Upper lobe of right lung (tissue), 1 donor: ENCODE measurements at regions not wholly inside any gene's neighbourhood (a gene's known extent, or its start where the extent isn't known, plus 50 kb on each side); places are given as distances from the start of the nearest gene placed in this dataset.

Experiments
- ATAC-seq: fragments of 200-7000 bp; cut with Tn5 transposase; one replicate; pipeline ENCODE4 v1.9.1; 2020; ENCODE audit warnings: mild to moderate bottlenecking, moderate library complexity
- DNase-seq: peaks from one replicate; pipeline ENCODE4 v3.0.0-alpha.2; 2020
- H3K27ac ChIP-seq: fragments of 200-600 bp; one replicate; pipeline ENCODE4 v1.8.0; 2022
- H3K27me3 ChIP-seq: fragments of 200-600 bp; one replicate; pipeline ENCODE4 v1.8.0; 2022; ENCODE audit warnings: mild to moderate bottlenecking
- H3K36me3 ChIP-seq: fragments of 200-600 bp; one replicate; pipeline ENCODE4 v1.8.0; 2022
- H3K4me1 ChIP-seq: fragments of 200-600 bp; one replicate; pipeline ENCODE4 v1.8.0; 2022
- H3K4me3 ChIP-seq: fragments of 200-600 bp; one replicate; pipeline ENCODE4 v1.8.0; 2022; ENCODE audit warnings: mild to moderate bottlenecking
- H3K9me3 ChIP-seq: fragments of 200-600 bp; one replicate; pipeline ENCODE4 v1.8.0; 2022
- CTCF ChIP-seq: fragments of 200-600 bp; IDR thresholded peaks from one replicate; pipeline ENCODE4 v1.8.0; 2022; ENCODE audit warnings: antibody characterized with exemption
- intact Hi-C: fragments of 100-400 bp; cut with DNase I; formaldehyde crosslinking; loops from one replicate; pipeline ENCODE4 v1.11.0; 2022
- donor health status: DM: no; HTN: yes; CAD: no; lungs with severe emphysema.

GRCh38 chr2:184113696-184114403, 484.5 kb upstream of the ZNF804A start:
- TF ChIP-seq CTCF: no peak
- Histone ChIP-seq H3K4me1 (no peaks in the 10 kb centered on the region), H3K4me3 (no peak overlapping the region), H3K9me3 (no peaks in the 10 kb centered on the region), H3K27me3 (no peaks in the 10 kb centered on the region), H3K27ac (no peak overlapping the region), H3K36me3 (no peaks in the 10 kb centered on the region)
- ATAC-seq (no peak), DNase-seq (no peak)
- intact Hi-C loops: no loop called here

- ATAC-seq (no peak), DNase-seq (no peak)
- H3K4me1 ChIP-seq: no peaks in the 10 kb centered on the region
- no peaks in the 10 kb centered on the region for H3K36me3 ChIP-seq
- intact Hi-C loops: no loop called here
- no peaks in the 10 kb centered on the region for H3K9me3 ChIP-seq
- H3K27ac ChIP-seq: no peak overlapping the region
- H3K27me3 ChIP-seq: no peaks in the 10 kb centered on the region
- H3K4me3 ChIP-seq: no peak overlapping the region
- TF ChIP-seq CTCF: no peak
Observed at GRCh38 chr2:184114439-184114838, 483.9 kb upstream of the ZNF804A start.

- H3K36me3 ChIP-seq: no peaks in the 10 kb centered on the region
- intact Hi-C loops: no loop called here
Observed at GRCh38 chr2:184119989-184120800, 478.1 kb upstream of the ZNF804A start.

GRCh38 chr2:184125867-184126266, 472.5 kb upstream of the ZNF804A start:
- DNase-seq (no peak), ATAC-seq (no peak)
- TF ChIP-seq CTCF: no peak
- intact Hi-C loops: no loop called here
- no peaks in the 10 kb centered on the region for H3K4me1 ChIP-seq
- no peak overlapping the region for H3K27ac ChIP-seq
- no peaks in the 10 kb centered on the region for H3K9me3 ChIP-seq
- no peaks in the 10 kb centered on the region for H3K27me3 ChIP-seq
- no peaks in the 10 kb centered on the region for H3K36me3 ChIP-seq
- H3K4me3 ChIP-seq: no peak overlapping the region

More at GRCh38 chr2:184119989-184120800, 478.1 kb upstream of the ZNF804A start:
- Histone ChIP-seq H3K4me1 (no peaks in the 10 kb centered on the region), H3K4me3 (no peak overlapping the region), H3K27me3 (no peaks in the 10 kb centered on the region), H3K9me3 (no peaks in the 10 kb centered on the region), H3K27ac (no peak overlapping the region)
- DNase-seq (no peak), ATAC-seq (no peak)
- TF ChIP-seq CTCF: no peak

GRCh38 chr2:184129073-184129472, 469.3 kb upstream of the ZNF804A start:
- no peaks in the 10 kb centered on the region for H3K27me3 ChIP-seq
- H3K4me1 ChIP-seq: no peaks in the 10 kb centered on the region
- H3K4me3 ChIP-seq: no peak overlapping the region
- no peak for DNase-seq
- no peaks in the 10 kb centered on the region for H3K9me3 ChIP-seq
- ATAC-seq: no peak
- H3K27ac ChIP-seq: no peak overlapping the region
- no peak for TF ChIP-seq CTCF
- no peaks in the 10 kb centered on the region for H3K36me3 ChIP-seq
- intact Hi-C loops: no loop called here
